ENCODE measurements at regions not wholly inside any gene's neighbourhood (a gene's known extent, or its start where the extent isn't known, plus 50 kb on each side); places are given as distances from the start of the nearest gene placed in this dataset.

DNA sequence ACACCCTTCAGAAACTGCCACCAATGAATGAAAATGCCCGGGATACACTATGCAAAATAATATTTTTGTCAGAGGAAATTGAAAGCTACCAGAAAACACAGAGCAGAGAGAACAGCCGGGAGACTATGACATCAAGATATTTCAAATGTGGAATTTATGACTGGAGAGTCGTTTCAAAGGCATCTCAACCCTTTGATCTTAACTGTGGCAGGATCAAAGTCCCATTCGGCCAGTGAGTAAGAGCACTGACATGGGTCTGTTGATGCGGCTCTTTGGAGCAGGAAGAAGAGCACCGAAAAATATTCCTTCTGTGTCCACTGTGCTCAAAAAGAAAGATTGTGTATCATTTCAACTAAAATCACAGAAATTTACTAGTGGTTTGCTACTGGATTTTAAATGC lies 201.9 kb downstream of the RFC3 start:
- H3K9me3 ChIP-seq (replicated peaks; ENCODE audit: control insufficient read depth, insufficient read depth, low read length): no peaks in the 10 kb centered on the region
- dilution Hi-C loops (cut with MboI; ENCODE audit: extremely low pct_ligation_motif_present, low sequenced_read_pairs): no loop called here
- FAIRE-seq (no peak), DNase-seq (ENCODE audit: low read depth, low spot score) (no peak)
- no peaks in the 10 kb centered on the region for H3K4me1 ChIP-seq (ENCODE audit: control insufficient read depth, extremely low read depth, insufficient read depth, low read length)
- intact Hi-C loops (cut with micrococcal nuclease): no loop called here
- BruUV-seq (replicated peaks): no TSS peak
- no peak overlapping the region for H2AFZ ChIP-seq (ENCODE audit: low read depth, low read length)
- H3K79me2 ChIP-seq (ENCODE audit: control insufficient read depth, insufficient read depth, low read length): no peaks in the 10 kb centered on the region
- no peak overlapping the region for H3K9ac ChIP-seq (replicated peaks; ENCODE audit: extremely low read depth, insufficient read depth, low read length)
- POLR2A ChIA-PET: no interaction called here
- no peaks in the 10 kb centered on the region for H3K27me3 ChIP-seq (ENCODE audit: control insufficient read depth in 2 of 2, insufficient read depth in 2 of 2, low read length in 2 of 2)
- H4K20me1 ChIP-seq (replicated peaks; ENCODE audit: control insufficient read depth, extremely low read depth, insufficient read depth, low read length): no peaks in the 10 kb centered on the region
- no peak overlapping the region for H3K4me3 ChIP-seq (replicated peaks in 1 of 3; ENCODE audit: insufficient read depth in 1 of 3, low read depth in 1 of 3, low read length in 3 of 3)
- H3K36me3 ChIP-seq (ENCODE audit: control insufficient read depth in 2 of 2, extremely low read depth in 1 of 2, insufficient read depth in 2 of 2, low read length in 2 of 2): no peaks in the 10 kb centered on the region
- H3K9me1 ChIP-seq (replicated peaks; ENCODE audit: control insufficient read depth, extremely low read depth, insufficient read depth, low read length): no peaks in the 10 kb centered on the region
- CTCF ChIA-PET: no interaction called here
- no peak overlapping the region for H3K4me2 ChIP-seq (ENCODE audit: insufficient read depth, low read length)
- TF ChIP-seq CTCF (IDR thresholded peaks at IDR 0.05; ENCODE audit: extremely low read depth in 1 of 2, insufficient read depth in 1 of 2, low read depth in 1 of 2, low read length in 2 of 2) (no peak), POLR2AphosphoS5 (IDR thresholded peaks at IDR 0.05; ENCODE audit: insufficient read depth, low read depth, low read length) (no peak), FOS (IDR thresholded peaks at IDR 0.05; ENCODE audit: borderline replicate concordance, insufficient read depth, low read length) (no peak), GATA2 (IDR thresholded peaks at IDR 0.05; ENCODE audit: insufficient read depth, insufficient read length, low read depth, low read length) (no peak), EZH2 (IDR thresholded peaks at IDR 0.05; ENCODE audit: borderline replicate concordance, low read depth, low read length, severe bottlenecking) (no peak), POLR2A (IDR thresholded peaks at IDR 0.05; ENCODE audit: low read depth, low read length) (no peak), MYC (IDR thresholded peaks at IDR 0.05; ENCODE audit: low read depth, low read length) (no peak), JUN (IDR thresholded peaks at IDR 0.05; ENCODE audit: borderline replicate concordance, insufficient read depth, insufficient read length, low read depth) (no peak)
- TF ChIP-seq, protein P1, sequence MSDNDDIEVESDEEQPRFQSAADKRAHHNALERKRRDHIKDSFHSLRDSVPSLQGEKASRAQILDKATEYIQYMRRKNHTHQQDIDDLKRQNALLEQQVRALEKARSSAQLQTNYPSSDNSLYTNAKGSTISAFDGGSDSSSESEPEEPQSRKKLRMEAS (IDR thresholded peaks at IDR 0.05; ENCODE audit: insufficient read depth, insufficient read length): no peak
- H3K27ac ChIP-seq (ENCODE audit: insufficient read depth, low read depth, low read length): no peak overlapping the region
